HG03354 (cell line): ENCODE measurements at regions not wholly inside any gene's neighbourhood (a gene's known extent, or its start where the extent isn't known, plus 50 kb on each side); places are given as distances from the start of the nearest gene placed in this dataset.
"Not testable (repeated sequence)": the region's sequence is repeated elsewhere in the genome, so short reads cannot be mapped to it uniquely, and the experiment has no call there.

Experiments
- ATAC-seq: cut with Tn5 transposase; IDR thresholded peaks from one replicate; pipeline ENCODE4 v1.9.1; 2021; ENCODE audit warnings: mild to moderate bottlenecking; ENCODE audit not compliant: unreplicated experiment, poor library complexity, severe bottlenecking

- ATAC-seq, result no peak
Measured at GRCh38 chr5:103393101-103393754, 134.7 kb downstream of the MACIR start.

- no peak for ATAC-seq
Measured at GRCh38 chr5:103391659-103392058, 133.1 kb downstream of the MACIR start.

GRCh38 chr5:103389846-103390245, 131.3 kb downstream of the MACIR start:
- ATAC-seq, result no peak

GRCh38 chr5:103389357-103389756, 130.8 kb downstream of the MACIR start:
- no peak for ATAC-seq

- no peak for ATAC-seq
Measured at GRCh38 chr5:103385722-103386121, 127.2 kb downstream of the MACIR start.

- not testable (repeated sequence) for ATAC-seq
Measured at GRCh38 chr5:103377638-103378037, 119.1 kb downstream of the MACIR start.

GRCh38 chr5:103375863-103376591, 117.5 kb downstream of the MACIR start:
- no peak for ATAC-seq

- ATAC-seq, result no peak
Measured at GRCh38 chr5:103375350-103375749, 116.8 kb downstream of the MACIR start.

GRCh38 chr5:103374473-103374963, 116.0 kb downstream of the MACIR start:
- no peak for ATAC-seq

GRCh38 chr5:103373597-103374472, 115.3 kb downstream of the MACIR start:
- no peak for ATAC-seq

GRCh38 chr5:103371046-103371607, 112.6 kb downstream of the MACIR start:
- ATAC-seq, result no peak

- ATAC-seq, result no peak
Measured at GRCh38 chr5:103369125-103370120, 110.9 kb downstream of the MACIR start.

- no peak for ATAC-seq
Measured at GRCh38 chr5:103367702-103368101, 109.1 kb downstream of the MACIR start.

GRCh38 chr5:103366918-103367549, 108.5 kb downstream of the MACIR start:
- no peak for ATAC-seq

- no peak for ATAC-seq
Measured at GRCh38 chr5:103364074-103364473, 105.5 kb downstream of the MACIR start.

GRCh38 chr5:103362211-103362610, 103.6 kb downstream of the MACIR start:
- ATAC-seq, result no peak

GRCh38 chr5:103360475-103360874, 101.9 kb downstream of the MACIR start:
- ATAC-seq, result no peak

- ATAC-seq, result no peak
Measured at GRCh38 chr5:103358305-103358995, 99.9 kb downstream of the MACIR start.
